Right lobe of liver (tissue), 6 donors: ENCODE measurements at regions not wholly inside any gene's neighbourhood (a gene's known extent, or its start where the extent isn't known, plus 50 kb on each side); places are given as distances from the start of the nearest gene placed in this dataset.

Experiments
- ATAC-seq, 4 donors: fragments of 200-7000 bp; cut with Tn5 transposase; one replicate each; pipeline ENCODE4 v1.9.1; 2020; ENCODE audit warnings: mild to moderate bottlenecking in 4 of 4, moderate library complexity in 4 of 4
- DNase-seq, 3 donors: peaks; one replicate each; pipeline ENCODE4 v3.0.0-alpha.2; 2020
- H3K27ac ChIP-seq, 3 donors: fragments of 200-600 bp; one replicate each; pipeline ENCODE4 v1.8.0; 2022
- H3K27me3 ChIP-seq, 2 donors: fragments of 200-600 bp; one replicate each; pipeline ENCODE4 v1.8.0; 2022
- H3K36me3 ChIP-seq, 4 donors: fragments of 200-600 bp; sonication (generic) in 1 of 4; one replicate each; pipeline versions ENCODE4 v1.5.1 to v1.8.0; 2017 to 2022; ENCODE audit warnings: control low read depth in 1 of 4
- H3K4me1 ChIP-seq, 4 donors: fragments of 200-600 bp; sonication (generic) in 1 of 4; one replicate each; pipeline versions ENCODE4 v1.5.1 to v1.8.0; 2017 to 2022; ENCODE audit warnings: control low read depth in 1 of 4
- H3K4me3 ChIP-seq, 3 donors: fragments of 200-600 bp; one replicate each; pipeline ENCODE4 v1.8.0; 2022
- H3K9me3 ChIP-seq, 4 donors: fragments of 200-600 bp; sonication (generic) in 1 of 4; one replicate each; pipeline versions ENCODE4 v1.5.1 to v1.8.0; 2017 to 2022; ENCODE audit warnings: control low read depth in 1 of 4
- CTCF ChIP-seq, 4 donors: fragments of 200-600 bp in 3 of 4; fragments of 450-650 bp in 1 of 4; IDR thresholded peaks; one replicate each; pipeline versions ENCODE4 v1.5.1 to v1.8.0; 2016 to 2022; ENCODE audit warnings: antibody characterized with exemption in 4 of 4, mild to moderate bottlenecking in 2 of 4
- POLR2A ChIP-seq: fragments of 450-650 bp; IDR thresholded peaks from one replicate; pipeline ENCODE4 v1.6.1; 2017; ENCODE audit warnings: antibody characterized with exemption, mild to moderate bottlenecking
- WGBS: methylation state at CpG from one replicate; pipeline ENCODE4 v1.1.6; 2018; ENCODE audit warnings: low coverage, low lambda C conversion rate; ENCODE audit not compliant: insufficient coverage; ENCODE audit errors: missing lambda C conversion rate; 5-methylcytosine and 5-hydroxymethylcytosine counted together
- intact Hi-C, 2 donors: fragments of 100-400 bp; cut with DNase I; formaldehyde crosslinking; loops; one replicate each; pipeline versions ENCODE4 v1.11.2 to v1.14.1; 2022
- donor health status: DM: no; HTN: yes; CAD: no.
- donor health status: DM: no; HTN: no; CAD: no.
- donor health status: DM: no; HTN: no; CAD: no.
- donor health status: DM: no; HTN: yes; CAD: no.
- donor health status: DM: no; HTN: yes; CAD: no.

GRCh38 chr10:121414366-121415062, 183.7 kb downstream of the FGFR2 start:
- intact Hi-C loops = no loop called here

DNA sequence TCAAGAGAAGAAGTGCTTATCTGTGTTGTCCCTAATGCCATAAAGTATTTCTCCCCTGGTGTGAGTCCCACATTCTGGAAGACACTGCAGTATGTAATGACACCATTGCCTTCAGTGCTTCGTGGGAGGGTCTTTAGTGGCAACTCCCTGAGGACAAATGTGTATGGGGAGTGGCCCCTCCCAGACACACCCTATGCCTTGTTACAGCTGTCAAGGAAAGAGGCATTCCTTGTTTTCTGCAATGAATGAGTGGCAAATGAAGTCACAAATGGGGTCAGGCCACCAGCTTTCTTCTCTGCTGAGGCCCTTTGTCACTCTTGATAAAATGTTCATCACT, 183.2 kb downstream of the FGFR2 start:
- ATAC-seq (no peak), DNase-seq (no peak)

More at GRCh38 chr10:121414366-121415062, 183.7 kb downstream of the FGFR2 start:
- H3K4me3 ChIP-seq = no peak overlapping the region
- no peak overlapping the region for H3K27ac ChIP-seq
- no peak for TF ChIP-seq POLR2A
- no peaks in the 10 kb centered on the region for H3K36me3 ChIP-seq
- H3K4me1 ChIP-seq = no peaks in the 10 kb centered on the region
- H3K27me3 ChIP-seq = no peaks in the 10 kb centered on the region
- ATAC-seq (no peak), DNase-seq (no peak)
- no peaks in the 10 kb centered on the region for H3K9me3 ChIP-seq
- no CpG with 5 or more reads among the region's 1 CpG for WGBS

GRCh38 chr10:121416071-121416470, 182.2 kb downstream of the FGFR2 start:
- ATAC-seq = no peak
- Histone ChIP-seq H3K4me1 (no peaks in the 10 kb centered on the region), H3K36me3 (no peaks in the 10 kb centered on the region), H3K27me3 (no peaks in the 10 kb centered on the region), H3K27ac (no peak overlapping the region), H3K9me3 (no peaks in the 10 kb centered on the region), H3K4me3 (no peak overlapping the region)
- 86% methylated on average over 1 of the region's 1 CpG for WGBS
- DNase-seq = no peak
- intact Hi-C loops = no loop called here
- no peak for TF ChIP-seq POLR2A
- TF ChIP-seq CTCF (IDR thresholded peaks at IDR 0.05) = no peak

More for the DNA sequence above, 183.2 kb downstream of the FGFR2 start:
- Histone ChIP-seq H3K4me3 (no peak overlapping the region), H3K9me3 (no peaks in the 10 kb centered on the region), H3K27ac (no peak overlapping the region), H3K36me3 (no peaks in the 10 kb centered on the region), H3K27me3 (no peaks in the 10 kb centered on the region), H3K4me1 (no peaks in the 10 kb centered on the region)
- WGBS = 83% methylated on average over 1 of the region's 1 CpG
- intact Hi-C loops = no loop called here
- no peak for TF ChIP-seq POLR2A
- no peak for TF ChIP-seq CTCF (IDR thresholded peaks at IDR 0.05)

DNA sequence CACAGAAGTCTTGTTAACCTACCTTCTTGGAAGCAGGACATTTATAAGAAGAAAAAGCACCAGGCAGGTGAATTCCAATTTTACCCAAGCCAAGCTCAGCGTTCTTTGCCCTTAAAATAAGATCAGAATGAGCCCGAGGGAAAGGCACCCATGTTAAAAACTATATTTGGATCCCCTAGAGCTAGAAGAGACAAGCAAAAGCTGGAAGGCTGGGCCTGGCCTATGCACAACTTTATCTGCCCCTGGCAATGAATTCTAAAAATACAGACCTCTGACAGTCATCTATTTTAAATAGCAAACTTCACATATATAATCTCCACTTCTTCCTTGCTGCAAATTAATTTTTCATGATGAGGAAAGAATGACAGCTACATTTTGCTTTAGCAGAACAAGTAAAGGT, 180.9 kb downstream of the FGFR2 start:
- Histone ChIP-seq H3K36me3 (no peaks in the 10 kb centered on the region), H3K4me1 (no peaks in the 10 kb centered on the region), H3K27ac (no peak overlapping the region), H3K9me3 (no peaks in the 10 kb centered on the region), H3K27me3 (no peaks in the 10 kb centered on the region), H3K4me3 (no peak overlapping the region)
- ATAC-seq (no peak), DNase-seq (no peak)
- intact Hi-C loops = no loop called here
- TF ChIP-seq CTCF (IDR thresholded peaks at IDR 0.05) (no peak), POLR2A (no peak)
- WGBS = 94% methylated on average over 2 of the region's 2 CpGs

DNA sequence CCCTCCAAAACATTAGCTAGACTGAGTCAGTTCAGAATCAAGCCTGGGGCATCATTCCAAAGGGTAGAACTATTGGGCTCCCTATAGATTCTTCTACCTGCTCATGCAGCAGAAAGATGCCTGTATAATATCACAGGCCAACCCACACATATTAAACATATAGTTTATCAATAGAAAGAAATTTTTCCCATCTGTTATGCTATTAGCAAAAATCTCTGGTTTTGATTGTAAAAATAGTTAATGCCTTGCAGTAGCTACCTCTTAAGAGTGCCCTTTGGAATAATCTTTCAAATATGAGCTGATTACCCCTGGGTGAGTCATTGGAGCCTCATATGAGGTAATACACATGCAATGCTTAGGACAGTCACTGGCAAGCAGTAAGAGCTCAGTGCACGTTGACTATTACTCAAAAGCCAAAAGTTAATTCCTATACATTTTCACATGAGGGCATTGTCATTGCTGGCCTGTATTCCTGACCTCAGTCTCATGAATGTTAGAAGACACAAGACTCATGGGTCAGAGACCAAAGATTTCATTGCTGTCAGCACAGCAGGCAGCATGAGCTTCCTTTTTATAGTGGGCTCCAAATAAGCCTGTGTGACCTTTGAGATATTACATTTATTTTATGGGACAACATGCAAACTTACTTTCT, 180.0 kb downstream of the FGFR2 start:
- no peak overlapping the region for H3K27ac ChIP-seq
- no peaks in the 10 kb centered on the region for H3K4me1 ChIP-seq
- H3K27me3 ChIP-seq = no peaks in the 10 kb centered on the region
- no peaks in the 10 kb centered on the region for H3K9me3 ChIP-seq
- no peak for TF ChIP-seq CTCF (IDR thresholded peaks at IDR 0.05)
- TF ChIP-seq POLR2A = no peak
- peak in 1 of 4 donors; percentile 83 for ATAC-seq
- intact Hi-C loops = no loop called here
- WGBS = 40% methylated on average over 1 of the region's 1 CpG
- DNase-seq = no peak
- no peaks in the 10 kb centered on the region for H3K36me3 ChIP-seq
- no peak overlapping the region for H3K4me3 ChIP-seq
